DMS79 treated with DMSO at 0.1 percent for 48 hours (cell line): ENCODE measurements at regions not wholly inside any gene's neighbourhood (a gene's known extent, or its start where the extent isn't known, plus 50 kb on each side); places are given as distances from the start of the nearest gene placed in this dataset.
"Not testable (repeated sequence)": the region's sequence is repeated elsewhere in the genome, so short reads cannot be mapped to it uniquely, and the experiment has no call there.

Source experiments
- DNase-seq: peaks from one replicate; lab custom pipeline; 2025; lab: John Stamatoyannopoulos, UW

- no peak for DNase-seq
Measured at GRCh38 chr2:167355821-167356220, 467.5 kb downstream of the XIRP2 start.

- DNase-seq = no peak
Measured at GRCh38 chr2:167353605-167354280, 465.5 kb downstream of the XIRP2 start.

- peak; percentile 73 for DNase-seq
Measured at GRCh38 chr2:167345559-167345958, 457.3 kb downstream of the XIRP2 start.

- peak; percentile 77 for DNase-seq
Measured at GRCh38 chr2:167342769-167343168, 454.5 kb downstream of the XIRP2 start.

GRCh38 chr2:167340322-167340721, 452.0 kb downstream of the XIRP2 start:
- DNase-seq = no peak

GRCh38 chr2:167336213-167336612, 447.9 kb downstream of the XIRP2 start:
- no peak for DNase-seq

- no peak for DNase-seq
Measured at GRCh38 chr2:167335541-167335992, 447.3 kb downstream of the XIRP2 start.

GRCh38 chr2:167334146-167334742, 446.0 kb downstream of the XIRP2 start:
- no peak for DNase-seq

GRCh38 chr2:167333245-167333644, 445.0 kb downstream of the XIRP2 start:
- no peak for DNase-seq

- DNase-seq = no peak
Measured at GRCh38 chr2:167332358-167332757, 444.1 kb downstream of the XIRP2 start.

GRCh38 chr2:167331636-167332232, 443.5 kb downstream of the XIRP2 start:
- no peak for DNase-seq

- not testable (repeated sequence) for DNase-seq
Measured at GRCh38 chr2:167328808-167329207, 440.5 kb downstream of the XIRP2 start.

- DNase-seq = no peak
Measured at GRCh38 chr2:167322795-167323194, 434.5 kb downstream of the XIRP2 start.

- no peak for DNase-seq
Measured at GRCh38 chr2:167318581-167318980, 430.3 kb downstream of the XIRP2 start.

GRCh38 chr2:167310442-167310841, 422.2 kb downstream of the XIRP2 start:
- no peak for DNase-seq
